ENCODE measurements at regions not wholly inside any gene's neighbourhood (a gene's known extent, or its start where the extent isn't known, plus 50 kb on each side); places are given as distances from the start of the nearest gene placed in this dataset.

DNA sequence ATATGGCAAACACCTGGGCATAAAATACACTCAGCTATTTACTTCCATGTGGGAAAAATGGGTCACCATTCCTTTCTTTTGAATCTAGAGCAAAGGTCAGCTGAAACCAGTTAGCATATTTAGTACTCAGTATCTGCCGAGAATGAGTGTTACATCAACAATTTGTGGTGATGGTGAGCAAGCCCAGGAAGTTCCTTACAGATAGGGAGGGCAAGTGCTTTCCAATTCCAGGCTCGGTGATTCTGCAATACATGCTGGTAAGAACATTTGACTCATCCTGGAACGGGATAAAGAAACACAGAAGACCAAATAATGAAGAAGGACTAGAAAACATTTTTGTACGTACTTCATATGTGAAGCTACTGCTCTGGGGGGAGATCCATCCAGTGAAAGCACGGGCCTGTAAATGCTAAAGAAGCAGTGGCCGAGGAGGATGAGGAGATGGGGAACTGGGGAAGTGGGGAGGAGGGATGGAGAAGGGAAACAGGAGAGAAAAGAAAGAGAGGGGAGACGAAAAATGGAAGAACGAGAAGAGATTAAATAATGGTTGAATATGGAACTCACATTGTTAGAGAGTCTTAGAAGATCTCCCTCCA lies 251.9 kb downstream of the TTC32 start:
- 24% methylated on average over 8 of the region's 8 CpGs for WGBS, 2 experiments (ENCODE audit: low coverage in 1 of 2, low lambda C conversion rate in 2 of 2, missing lambda C conversion rate in 2 of 2)
- H3K36me3 ChIP-seq (ENCODE audit: low read depth), result no peaks in the 10 kb centered on the region
- no peaks in the 10 kb centered on the region for H3K27me3 ChIP-seq (replicated peaks; ENCODE audit: insufficient read depth)
- H3K9me3 ChIP-seq (ENCODE audit: low read depth), result no peaks in the 10 kb centered on the region
- peaks cover 12% of the 10 kb centered on the region for H3F3A ChIP-seq (ENCODE audit: insufficient read depth)
- 0 out of 2 replicates have a peak, but pooled peaks have one; percentile 27 for TF ChIP-seq EZH2phosphoT487 (IDR thresholded peaks at IDR 0.05; ENCODE audit: insufficient read depth, low read depth)
- TF ChIP-seq EZH2 (IDR thresholded peaks at IDR 0.05; ENCODE audit: insufficient read depth, poor library complexity, severe bottlenecking), result no peak
- H3K4me3 ChIP-seq, result peak overlapping the region; percentile 47
- peaks cover 22% of the 10 kb centered on the region for H3K4me1 ChIP-seq (ENCODE audit: insufficient read depth)
- H3K9ac ChIP-seq, result peak overlapping the region; percentile 35; the same call in 1 of the 2 replicates
- H3K79me2 ChIP-seq (ENCODE audit: insufficient read depth), result no peaks in the 10 kb centered on the region
- peak overlapping the region; percentile 40; the same call in 1 of the 2 replicates for H2AFZ ChIP-seq
- in situ Hi-C loops (cut with MboI), result no loop called here
- H3K4me2 ChIP-seq (ENCODE audit: unreplicated experiment), result peak overlapping the region; percentile 65
- H4K20me1 ChIP-seq (ENCODE audit: insufficient read depth), result no peaks in the 10 kb centered on the region
- peak; percentile 99 for DNase-seq
- no peaks in the 10 kb centered on the region for H3K9me2 ChIP-seq (ENCODE audit: insufficient read depth)
- H3K27ac ChIP-seq, result peak overlapping the region; percentile 67

DNA sequence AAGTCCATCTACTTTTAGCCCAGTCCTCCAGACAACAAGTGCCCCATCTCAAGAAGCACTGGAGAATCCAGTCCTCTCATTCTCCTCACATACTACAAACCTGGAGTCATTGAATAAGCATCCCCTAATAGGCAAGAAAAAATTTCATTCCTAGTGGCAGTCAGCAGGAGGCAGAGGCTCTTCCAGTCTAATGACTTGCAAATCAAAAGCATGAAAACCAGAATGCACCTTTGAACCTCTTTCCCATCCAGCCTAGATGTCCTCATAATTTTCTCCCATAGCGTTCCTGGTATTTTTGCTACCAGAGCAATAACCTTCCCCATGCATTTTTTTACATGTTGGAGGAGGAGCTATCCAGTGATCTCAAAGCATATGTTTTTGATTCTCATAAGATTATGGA lies 252.6 kb downstream of the TTC32 start:
- peaks cover 22% of the 10 kb centered on the region for H3K4me1 ChIP-seq (ENCODE audit: insufficient read depth)
- H3F3A ChIP-seq (ENCODE audit: insufficient read depth), result peaks cover 12% of the 10 kb centered on the region
- no peaks in the 10 kb centered on the region for H3K9me2 ChIP-seq (ENCODE audit: insufficient read depth)
- in situ Hi-C loops (cut with MboI), result no loop called here
- H3K27me3 ChIP-seq (replicated peaks; ENCODE audit: insufficient read depth), result no peaks in the 10 kb centered on the region
- peak overlapping the region; percentile 67 for H3K27ac ChIP-seq
- TF ChIP-seq EZH2 (IDR thresholded peaks at IDR 0.05; ENCODE audit: insufficient read depth, poor library complexity, severe bottlenecking) (no peak), EZH2phosphoT487 (IDR thresholded peaks at IDR 0.05; ENCODE audit: insufficient read depth, low read depth) (no peak)
- H2AFZ ChIP-seq, result no peak overlapping the region
- H3K4me2 ChIP-seq (ENCODE audit: unreplicated experiment), result peak overlapping the region; percentile 54
- H3K9me3 ChIP-seq (ENCODE audit: low read depth), result no peaks in the 10 kb centered on the region
- no peaks in the 10 kb centered on the region for H3K79me2 ChIP-seq (ENCODE audit: insufficient read depth)
- no peaks in the 10 kb centered on the region for H4K20me1 ChIP-seq (ENCODE audit: insufficient read depth)
- 38 to 49% methylated on average over 1 of the region's 1 CpG for WGBS, 2 experiments (ENCODE audit: low coverage in 1 of 2, low lambda C conversion rate in 2 of 2, missing lambda C conversion rate in 2 of 2)
- no peak overlapping the region for H3K9ac ChIP-seq
- H3K36me3 ChIP-seq (ENCODE audit: low read depth), result no peaks in the 10 kb centered on the region
- DNase-seq, result peak; percentile 66
- H3K4me3 ChIP-seq, result peak overlapping the region; percentile 18

DNA sequence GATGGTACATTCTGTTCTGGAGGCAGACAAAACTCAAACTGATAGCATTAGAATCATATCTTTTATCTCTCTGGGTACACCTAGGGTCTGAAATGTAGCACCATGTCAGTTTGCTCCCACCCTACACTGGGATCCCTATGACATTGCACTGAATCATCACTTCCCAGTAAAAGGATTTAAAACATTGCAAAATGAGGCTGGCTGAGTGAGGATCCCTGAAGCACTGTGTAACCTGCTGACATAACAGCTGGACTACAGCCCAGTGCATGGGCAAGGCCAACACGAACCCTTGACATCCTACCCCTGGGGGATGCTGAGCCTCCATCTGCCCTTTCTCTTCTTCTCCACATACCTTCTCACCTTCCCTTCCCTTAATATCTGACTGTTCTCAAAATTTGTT lies 253.2 kb downstream of the TTC32 start:
- Histone ChIP-seq H3K9me2 (ENCODE audit: insufficient read depth) (no peaks in the 10 kb centered on the region), H3K4me1 (ENCODE audit: insufficient read depth) (peaks cover 22% of the 10 kb centered on the region), H2AFZ (no peak overlapping the region), H3F3A (ENCODE audit: insufficient read depth) (peaks cover 12% of the 10 kb centered on the region), H3K9ac (no peak overlapping the region), H3K27ac (peak overlapping the region; percentile 67), H3K27me3 (replicated peaks; ENCODE audit: insufficient read depth) (no peaks in the 10 kb centered on the region), H3K9me3 (ENCODE audit: low read depth) (no peaks in the 10 kb centered on the region), H4K20me1 (ENCODE audit: insufficient read depth) (no peaks in the 10 kb centered on the region), H3K4me3 (no peak overlapping the region), H3K79me2 (ENCODE audit: insufficient read depth) (no peaks in the 10 kb centered on the region), H3K4me2 (ENCODE audit: unreplicated experiment) (peak overlapping the region; percentile 54), H3K36me3 (ENCODE audit: low read depth) (no peaks in the 10 kb centered on the region)
- TF ChIP-seq EZH2 (IDR thresholded peaks at IDR 0.05; ENCODE audit: insufficient read depth, poor library complexity, severe bottlenecking) (no peak), EZH2phosphoT487 (IDR thresholded peaks at IDR 0.05; ENCODE audit: insufficient read depth, low read depth) (no peak)
- in situ Hi-C loops (cut with MboI), result no loop called here
- peak; percentile 89 for DNase-seq
- WGBS, 2 experiments (ENCODE audit: low coverage in 1 of 2, low lambda C conversion rate in 2 of 2, missing lambda C conversion rate in 2 of 2), result 0 to 4% methylated on average over 1 of the region's 1 CpG

DNA sequence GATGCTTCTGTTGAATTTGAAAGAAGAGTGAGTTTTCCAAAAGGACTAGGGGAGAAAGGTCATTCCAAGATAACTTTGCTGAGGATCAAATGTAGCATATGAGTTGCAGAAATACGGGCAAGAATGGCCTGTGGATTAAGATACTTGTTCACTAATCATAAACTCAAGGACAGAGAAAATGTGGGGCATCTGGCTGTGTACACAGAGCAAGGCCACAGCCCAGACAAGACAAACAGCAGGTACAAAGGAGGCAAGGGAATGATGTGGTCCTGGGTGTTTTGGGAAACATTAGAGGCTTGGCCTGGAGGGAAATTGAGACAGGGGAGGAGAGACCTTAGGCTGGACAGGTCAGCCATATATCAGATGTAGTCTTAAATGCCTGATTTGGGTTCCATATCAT lies 254.8 kb downstream of the TTC32 start:
- no peaks in the 10 kb centered on the region for H4K20me1 ChIP-seq (ENCODE audit: insufficient read depth)
- H3K4me2 ChIP-seq (ENCODE audit: unreplicated experiment), result no peak overlapping the region
- H3K4me3 ChIP-seq, result no peak overlapping the region
- no peak overlapping the region for H2AFZ ChIP-seq
- H3K9me2 ChIP-seq (ENCODE audit: insufficient read depth), result no peaks in the 10 kb centered on the region
- H3K36me3 ChIP-seq (ENCODE audit: low read depth), result no peaks in the 10 kb centered on the region
- H3F3A ChIP-seq (ENCODE audit: insufficient read depth), result peaks cover 12% of the 10 kb centered on the region
- TF ChIP-seq EZH2phosphoT487 (IDR thresholded peaks at IDR 0.05; ENCODE audit: insufficient read depth, low read depth), result no peak
- no peak for TF ChIP-seq EZH2 (IDR thresholded peaks at IDR 0.05; ENCODE audit: insufficient read depth, poor library complexity, severe bottlenecking)
- WGBS, 2 experiments (ENCODE audit: low coverage in 1 of 2, low lambda C conversion rate in 2 of 2, missing lambda C conversion rate in 2 of 2), result 79 to 96% methylated on average over 1 of the region's 1 CpG
- no peaks in the 10 kb centered on the region for H3K9me3 ChIP-seq (ENCODE audit: low read depth)
- H3K27me3 ChIP-seq (replicated peaks; ENCODE audit: insufficient read depth), result no peaks in the 10 kb centered on the region
- H3K79me2 ChIP-seq (ENCODE audit: insufficient read depth), result no peaks in the 10 kb centered on the region
- in situ Hi-C loops (cut with MboI), result no loop called here
- peaks cover 22% of the 10 kb centered on the region for H3K4me1 ChIP-seq (ENCODE audit: insufficient read depth)
- DNase-seq, result no peak
- no peak overlapping the region for H3K27ac ChIP-seq
- H3K9ac ChIP-seq, result no peak overlapping the region
